ENCODE measurements at regions not wholly inside any gene's neighbourhood (a gene's known extent, or its start where the extent isn't known, plus 50 kb on each side); places are given as distances from the start of the nearest gene placed in this dataset.

- no peak overlapping the region for H4K91ac ChIP-seq (ENCODE audit: low read depth, low read length, poor library complexity)
- H2BK12ac ChIP-seq (ENCODE audit: low read length) = no peak overlapping the region
- H3K23ac ChIP-seq (ENCODE audit: low read depth, low read length, poor library complexity) = no peak overlapping the region
- H2BK15ac ChIP-seq (ENCODE audit: low read length) = no peak overlapping the region
- no CpG with 5 or more reads among the region's 8 CpGs for WGBS, 2 donors (ENCODE audit: extremely low coverage in 2 of 2, insufficient read length in 2 of 2, insufficient replicate concordance in 1 of 2)
- H4K8ac ChIP-seq (ENCODE audit: low read depth, low read length) = no peak overlapping the region
- no peaks in the 10 kb centered on the region for H3K27me3 ChIP-seq (ENCODE audit: control insufficient read depth in 3 of 3, insufficient read depth in 3 of 3, low read depth in 1 of 3, low read length in 3 of 3)
- no peaks in the 10 kb centered on the region for H3K4me1 ChIP-seq (ENCODE audit: control insufficient read depth in 2 of 2, insufficient read depth in 1 of 2, low read depth in 1 of 2, low read length in 2 of 2)
- no peak overlapping the region for H3K9ac ChIP-seq (ENCODE audit: low read depth, low read length, poor library complexity)
- no peak for DNase-seq (ENCODE audit: low spot score)
- H3K4ac ChIP-seq (ENCODE audit: low read length) = no peak overlapping the region
- H3K4me3 ChIP-seq (ENCODE audit: low read length in 2 of 2) = no peak overlapping the region
- no peaks in the 10 kb centered on the region for H3K9me3 ChIP-seq (replicated peaks in 1 of 2; ENCODE audit: control insufficient read depth in 2 of 2, insufficient read depth in 1 of 2, low read depth in 1 of 2, low read length in 2 of 2)
- H2BK5ac ChIP-seq (ENCODE audit: low read length) = no peak overlapping the region
- no peak overlapping the region for H2BK120ac ChIP-seq (ENCODE audit: low read depth, low read length)
- H2AK5ac ChIP-seq (ENCODE audit: low read depth, low read length) = no peak overlapping the region
- H3K4me2 ChIP-seq (ENCODE audit: insufficient read depth, low read length, poor library complexity, severe bottlenecking) = no peak overlapping the region
- H3K18ac ChIP-seq (ENCODE audit: low read length) = no peak overlapping the region
- H3K36me3 ChIP-seq (replicated peaks in 1 of 2; ENCODE audit: control insufficient read depth in 2 of 2, insufficient read depth in 2 of 2, low read length in 2 of 2) = no peaks in the 10 kb centered on the region
- H3K79me1 ChIP-seq (ENCODE audit: low read depth, low read length) = no peaks in the 10 kb centered on the region
- H3K14ac ChIP-seq (ENCODE audit: low read length) = no peak overlapping the region
- H2AFZ ChIP-seq (ENCODE audit: low read length) = no peak overlapping the region
- no peak overlapping the region for H3K27ac ChIP-seq (replicated peaks; ENCODE audit: low read length)
Measured at GRCh38 chr6:130577178-130577919, 211.5 kb downstream of the TMEM200A start.

- Histone ChIP-seq H4K91ac (ENCODE audit: low read depth, low read length, poor library complexity) (no peak overlapping the region), H2AFZ (ENCODE audit: low read length) (no peak overlapping the region), H3K4me2 (ENCODE audit: insufficient read depth, low read length, poor library complexity, severe bottlenecking) (no peak overlapping the region), H2BK5ac (ENCODE audit: low read length) (no peak overlapping the region), H3K4ac (ENCODE audit: low read length) (no peak overlapping the region), H3K27me3 (ENCODE audit: control insufficient read depth in 3 of 3, insufficient read depth in 3 of 3, low read depth in 1 of 3, low read length in 3 of 3) (no peaks in the 10 kb centered on the region), H3K4me1 (ENCODE audit: control insufficient read depth in 2 of 2, insufficient read depth in 1 of 2, low read depth in 1 of 2, low read length in 2 of 2) (no peaks in the 10 kb centered on the region), H3K18ac (ENCODE audit: low read length) (no peak overlapping the region), H3K9ac (ENCODE audit: low read depth, low read length, poor library complexity) (no peak overlapping the region), H3K23ac (ENCODE audit: low read depth, low read length, poor library complexity) (no peak overlapping the region), H2AK5ac (ENCODE audit: low read depth, low read length) (no peak overlapping the region), H3K9me3 (replicated peaks in 1 of 2; ENCODE audit: control insufficient read depth in 2 of 2, insufficient read depth in 1 of 2, low read depth in 1 of 2, low read length in 2 of 2) (no peaks in the 10 kb centered on the region), H3K14ac (ENCODE audit: low read length) (no peak overlapping the region), H3K36me3 (replicated peaks in 1 of 2; ENCODE audit: control insufficient read depth in 2 of 2, insufficient read depth in 2 of 2, low read length in 2 of 2) (no peaks in the 10 kb centered on the region), H4K8ac (ENCODE audit: low read depth, low read length) (no peak overlapping the region), H3K79me1 (ENCODE audit: low read depth, low read length) (no peaks in the 10 kb centered on the region), H2BK15ac (ENCODE audit: low read length) (no peak overlapping the region), H3K4me3 (ENCODE audit: low read length in 2 of 2) (no peak overlapping the region), H3K27ac (replicated peaks; ENCODE audit: low read length) (no peak overlapping the region), H2BK12ac (ENCODE audit: low read length) (no peak overlapping the region), H2BK120ac (ENCODE audit: low read depth, low read length) (no peak overlapping the region)
- DNase-seq (ENCODE audit: low spot score) = no peak
- 100% methylated on average over 1 of the region's 3 CpGs; no CpG with 5 or more reads in 1 of the 2 donors for WGBS, 2 donors (ENCODE audit: extremely low coverage in 2 of 2, insufficient read length in 2 of 2, insufficient replicate concordance in 1 of 2)
Measured at GRCh38 chr6:130578713-130579112, 212.9 kb downstream of the TMEM200A start.

- H2AK5ac ChIP-seq (ENCODE audit: low read depth, low read length) = no peak overlapping the region
- H3K36me3 ChIP-seq (replicated peaks in 1 of 2; ENCODE audit: control insufficient read depth in 2 of 2, insufficient read depth in 2 of 2, low read length in 2 of 2) = no peaks in the 10 kb centered on the region
- no peak overlapping the region for H3K4ac ChIP-seq (ENCODE audit: low read length)
- H4K91ac ChIP-seq (ENCODE audit: low read depth, low read length, poor library complexity) = no peak overlapping the region
- H2BK120ac ChIP-seq (ENCODE audit: low read depth, low read length) = no peak overlapping the region
- no peak overlapping the region for H3K18ac ChIP-seq (ENCODE audit: low read length)
- no CpG with 5 or more reads among the region's 11 CpGs for WGBS, 2 donors (ENCODE audit: extremely low coverage in 2 of 2, insufficient read length in 2 of 2, insufficient replicate concordance in 1 of 2)
- no peak overlapping the region for H4K8ac ChIP-seq (ENCODE audit: low read depth, low read length)
- no peak overlapping the region for H3K23ac ChIP-seq (ENCODE audit: low read depth, low read length, poor library complexity)
- H3K9ac ChIP-seq (ENCODE audit: low read depth, low read length, poor library complexity) = no peak overlapping the region
- H3K79me1 ChIP-seq (ENCODE audit: low read depth, low read length) = no peaks in the 10 kb centered on the region
- no peaks in the 10 kb centered on the region for H3K27me3 ChIP-seq (ENCODE audit: control insufficient read depth in 3 of 3, insufficient read depth in 3 of 3, low read depth in 1 of 3, low read length in 3 of 3)
- no peak overlapping the region for H3K4me3 ChIP-seq (ENCODE audit: low read length in 2 of 2)
- H3K4me2 ChIP-seq (ENCODE audit: insufficient read depth, low read length, poor library complexity, severe bottlenecking) = no peak overlapping the region
- H3K14ac ChIP-seq (ENCODE audit: low read length) = no peak overlapping the region
- no peak overlapping the region for H2BK5ac ChIP-seq (ENCODE audit: low read length)
- no peak overlapping the region for H3K27ac ChIP-seq (replicated peaks; ENCODE audit: low read length)
- no peaks in the 10 kb centered on the region for H3K4me1 ChIP-seq (ENCODE audit: control insufficient read depth in 2 of 2, insufficient read depth in 1 of 2, low read depth in 1 of 2, low read length in 2 of 2)
- H2BK12ac ChIP-seq (ENCODE audit: low read length) = no peak overlapping the region
- H2BK15ac ChIP-seq (ENCODE audit: low read length) = no peak overlapping the region
- no peak for DNase-seq (ENCODE audit: low spot score)
- H3K9me3 ChIP-seq (replicated peaks in 1 of 2; ENCODE audit: control insufficient read depth in 2 of 2, insufficient read depth in 1 of 2, low read depth in 1 of 2, low read length in 2 of 2) = no peaks in the 10 kb centered on the region
- no peak overlapping the region for H2AFZ ChIP-seq (ENCODE audit: low read length)
Measured at GRCh38 chr6:130583268-130583667, 217.5 kb downstream of the TMEM200A start.

- H3K18ac ChIP-seq (ENCODE audit: low read length) = no peak overlapping the region
- H3K9me3 ChIP-seq (replicated peaks in 1 of 2; ENCODE audit: control insufficient read depth in 2 of 2, insufficient read depth in 1 of 2, low read depth in 1 of 2, low read length in 2 of 2) = no peaks in the 10 kb centered on the region
- no peak overlapping the region for H3K4me2 ChIP-seq (ENCODE audit: insufficient read depth, low read length, poor library complexity, severe bottlenecking)
- no peak overlapping the region for H3K9ac ChIP-seq (ENCODE audit: low read depth, low read length, poor library complexity)
- H3K27me3 ChIP-seq (ENCODE audit: control insufficient read depth in 3 of 3, insufficient read depth in 3 of 3, low read depth in 1 of 3, low read length in 3 of 3) = no peaks in the 10 kb centered on the region
- H3K4me3 ChIP-seq (ENCODE audit: low read length in 2 of 2) = no peak overlapping the region
- DNase-seq (ENCODE audit: low spot score) = no peak
- WGBS, 2 donors (ENCODE audit: extremely low coverage in 2 of 2, insufficient read length in 2 of 2, insufficient replicate concordance in 1 of 2) = no CpG with 5 or more reads among the region's 5 CpGs
- H2BK12ac ChIP-seq (ENCODE audit: low read length) = no peak overlapping the region
- H3K23ac ChIP-seq (ENCODE audit: low read depth, low read length, poor library complexity) = no peak overlapping the region
- no peaks in the 10 kb centered on the region for H3K36me3 ChIP-seq (replicated peaks in 1 of 2; ENCODE audit: control insufficient read depth in 2 of 2, insufficient read depth in 2 of 2, low read length in 2 of 2)
- no peak overlapping the region for H3K27ac ChIP-seq (replicated peaks; ENCODE audit: low read length)
- H2BK15ac ChIP-seq (ENCODE audit: low read length) = no peak overlapping the region
- no peak overlapping the region for H3K4ac ChIP-seq (ENCODE audit: low read length)
- no peaks in the 10 kb centered on the region for H3K79me1 ChIP-seq (ENCODE audit: low read depth, low read length)
- H3K14ac ChIP-seq (ENCODE audit: low read length) = no peak overlapping the region
- H4K8ac ChIP-seq (ENCODE audit: low read depth, low read length) = no peak overlapping the region
- no peak overlapping the region for H2AFZ ChIP-seq (ENCODE audit: low read length)
- no peak overlapping the region for H2BK5ac ChIP-seq (ENCODE audit: low read length)
- H2BK120ac ChIP-seq (ENCODE audit: low read depth, low read length) = no peak overlapping the region
- H4K91ac ChIP-seq (ENCODE audit: low read depth, low read length, poor library complexity) = no peak overlapping the region
- no peak overlapping the region for H2AK5ac ChIP-seq (ENCODE audit: low read depth, low read length)
- no peaks in the 10 kb centered on the region for H3K4me1 ChIP-seq (ENCODE audit: control insufficient read depth in 2 of 2, insufficient read depth in 1 of 2, low read depth in 1 of 2, low read length in 2 of 2)
Measured at GRCh38 chr6:130585587-130585986, 219.8 kb downstream of the TMEM200A start.
